HEK293 (cell line): ENCODE measurements at regions not wholly inside any gene's neighbourhood (a gene's known extent, or its start where the extent isn't known, plus 50 kb on each side); places are given as distances from the start of the nearest gene placed in this dataset.
"Not testable (repeated sequence)": the region's sequence is repeated elsewhere in the genome, so short reads cannot be mapped to it uniquely, and the experiment has no call there.

Experiments used
- HOXA7 ChIP-seq: sonication (generic); formaldehyde crosslinking; IDR thresholded peaks from 2 replicates; pipeline ENCODE4 v1.8.1; 2022; ENCODE audit warnings: missing genetic modification reagents, borderline replicate concordance
- PRDM1 ChIP-seq: fragments of 450-650 bp; formaldehyde crosslinking; IDR thresholded peaks from 2 replicates; pipeline ENCODE4; 2016; ENCODE audit warnings: missing biosample characterization, missing genetic modification characterization
- ZFP3 ChIP-seq: fragments of 450-650 bp; formaldehyde crosslinking; IDR thresholded peaks from 2 replicates; pipeline ENCODE4 v1.5.1; 2016; ENCODE audit warnings: low read depth, missing biosample characterization, missing genetic modification characterization
- ZNF175 ChIP-seq: fragments of 450-650 bp; formaldehyde crosslinking; IDR thresholded peaks from 2 replicates; pipeline ENCODE4 v1.5.1; 2016; ENCODE audit warnings: missing biosample characterization, missing genetic modification characterization
- ZNF571 ChIP-seq: fragments of 450-650 bp; formaldehyde crosslinking; IDR thresholded peaks from 2 replicates; pipeline ENCODE4 v1.5.0; 2017; ENCODE audit warnings: missing biosample characterization, missing genetic modification characterization
- ZNF629 ChIP-seq: fragments of 450-650 bp; formaldehyde crosslinking; IDR thresholded peaks from 2 replicates; pipeline ENCODE4 v1.5.1; 2017; ENCODE audit warnings: missing biosample characterization, missing genetic modification characterization
- TF ChIP-seq, protein P1 (sequence below): fragments of 450-650 bp; formaldehyde crosslinking; IDR thresholded peaks from 2 replicates; pipeline ENCODE4 v1.5.1; 2016; ENCODE audit warnings: missing biosample characterization, missing genetic modification characterization, low read depth
- TF ChIP-seq, protein P2 (sequence below): fragments of 450-650 bp; formaldehyde crosslinking; IDR thresholded peaks from 2 replicates; pipeline ENCODE4 v1.5.1; 2016; ENCODE audit warnings: missing biosample characterization, missing genetic modification characterization
- TF ChIP-seq, protein P3 (sequence below): fragments of 450-650 bp; formaldehyde crosslinking; IDR thresholded peaks from 2 replicates; pipeline ENCODE4 v1.5.1; 2016; ENCODE audit warnings: missing biosample characterization, missing genetic modification characterization

DNA sequence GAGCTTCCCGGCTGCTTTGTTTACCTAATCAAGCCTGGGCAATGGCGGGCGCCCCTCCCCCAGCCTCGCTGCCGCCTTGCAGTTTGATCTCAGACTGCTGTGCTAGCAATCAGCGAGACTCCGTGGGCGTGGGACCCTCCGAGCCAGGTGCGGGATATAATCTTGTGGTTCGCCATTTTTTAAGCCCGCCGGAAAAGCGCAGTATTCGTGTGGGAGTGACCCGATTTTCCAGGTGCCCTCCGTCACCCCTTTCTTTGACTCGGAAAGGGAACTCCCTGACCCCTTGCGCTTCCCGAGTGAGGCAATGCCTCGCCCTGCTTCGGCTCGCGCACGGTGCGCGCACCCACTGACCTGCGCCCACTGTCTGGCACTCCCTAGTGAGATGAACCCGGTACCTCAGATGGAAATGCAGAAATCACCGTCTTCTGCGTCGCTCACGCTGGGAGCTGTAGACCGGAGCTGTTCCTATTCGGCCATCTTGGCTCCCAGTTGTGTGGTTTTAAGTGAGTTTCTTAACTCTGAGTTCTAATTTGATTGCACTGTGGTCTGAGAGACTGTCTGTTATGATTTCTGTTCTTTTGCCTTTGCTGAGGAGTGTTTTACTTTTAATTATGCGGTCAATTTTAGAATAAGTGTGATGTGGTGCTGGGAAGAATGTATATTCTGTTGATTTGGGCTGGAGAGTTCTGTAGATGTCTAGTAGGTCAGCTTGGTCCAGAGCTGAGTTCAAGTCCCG lies 71.9 kb downstream of the ADCYAP1 start:
- TF ChIP-seq, protein P1, sequence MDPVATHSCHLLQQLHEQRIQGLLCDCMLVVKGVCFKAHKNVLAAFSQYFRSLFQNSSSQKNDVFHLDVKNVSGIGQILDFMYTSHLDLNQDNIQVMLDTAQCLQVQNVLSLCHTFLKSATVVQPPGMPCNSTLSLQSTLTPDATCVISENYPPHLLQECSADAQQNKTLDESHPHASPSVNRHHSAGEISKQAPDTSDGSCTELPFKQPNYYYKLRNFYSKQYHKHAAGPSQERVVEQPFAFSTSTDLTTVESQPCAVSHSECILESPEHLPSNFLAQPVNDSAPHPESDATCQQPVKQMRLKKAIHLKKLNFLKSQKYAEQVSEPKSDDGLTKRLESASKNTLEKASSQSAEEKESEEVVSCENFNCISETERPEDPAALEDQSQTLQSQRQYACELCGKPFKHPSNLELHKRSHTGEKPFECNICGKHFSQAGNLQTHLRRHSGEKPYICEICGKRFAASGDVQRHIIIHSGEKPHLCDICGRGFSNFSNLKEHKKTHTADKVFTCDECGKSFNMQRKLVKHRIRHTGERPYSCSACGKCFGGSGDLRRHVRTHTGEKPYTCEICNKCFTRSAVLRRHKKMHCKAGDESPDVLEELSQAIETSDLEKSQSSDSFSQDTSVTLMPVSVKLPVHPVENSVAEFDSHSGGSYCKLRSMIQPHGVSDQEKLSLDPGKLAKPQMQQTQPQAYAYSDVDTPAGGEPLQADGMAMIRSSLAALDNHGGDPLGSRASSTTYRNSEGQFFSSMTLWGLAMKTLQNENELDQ (tag by site-specific recombination) = not testable (repeated sequence)
- TF ChIP-seq, protein P2, sequence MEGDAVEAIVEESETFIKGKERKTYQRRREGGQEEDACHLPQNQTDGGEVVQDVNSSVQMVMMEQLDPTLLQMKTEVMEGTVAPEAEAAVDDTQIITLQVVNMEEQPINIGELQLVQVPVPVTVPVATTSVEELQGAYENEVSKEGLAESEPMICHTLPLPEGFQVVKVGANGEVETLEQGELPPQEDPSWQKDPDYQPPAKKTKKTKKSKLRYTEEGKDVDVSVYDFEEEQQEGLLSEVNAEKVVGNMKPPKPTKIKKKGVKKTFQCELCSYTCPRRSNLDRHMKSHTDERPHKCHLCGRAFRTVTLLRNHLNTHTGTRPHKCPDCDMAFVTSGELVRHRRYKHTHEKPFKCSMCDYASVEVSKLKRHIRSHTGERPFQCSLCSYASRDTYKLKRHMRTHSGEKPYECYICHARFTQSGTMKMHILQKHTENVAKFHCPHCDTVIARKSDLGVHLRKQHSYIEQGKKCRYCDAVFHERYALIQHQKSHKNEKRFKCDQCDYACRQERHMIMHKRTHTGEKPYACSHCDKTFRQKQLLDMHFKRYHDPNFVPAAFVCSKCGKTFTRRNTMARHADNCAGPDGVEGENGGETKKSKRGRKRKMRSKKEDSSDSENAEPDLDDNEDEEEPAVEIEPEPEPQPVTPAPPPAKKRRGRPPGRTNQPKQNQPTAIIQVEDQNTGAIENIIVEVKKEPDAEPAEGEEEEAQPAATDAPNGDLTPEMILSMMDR = not testable (repeated sequence)
- TF ChIP-seq ZNF629 (tag by site-specific recombination); PRDM1 (tag by site-specific recombination); ZNF175; ZFP3 (tag by site-specific recombination); HOXA7 (CRISPR knock-in tag); ZNF571 (tag by site-specific recombination): not testable (repeated sequence)
- TF ChIP-seq, protein P3, sequence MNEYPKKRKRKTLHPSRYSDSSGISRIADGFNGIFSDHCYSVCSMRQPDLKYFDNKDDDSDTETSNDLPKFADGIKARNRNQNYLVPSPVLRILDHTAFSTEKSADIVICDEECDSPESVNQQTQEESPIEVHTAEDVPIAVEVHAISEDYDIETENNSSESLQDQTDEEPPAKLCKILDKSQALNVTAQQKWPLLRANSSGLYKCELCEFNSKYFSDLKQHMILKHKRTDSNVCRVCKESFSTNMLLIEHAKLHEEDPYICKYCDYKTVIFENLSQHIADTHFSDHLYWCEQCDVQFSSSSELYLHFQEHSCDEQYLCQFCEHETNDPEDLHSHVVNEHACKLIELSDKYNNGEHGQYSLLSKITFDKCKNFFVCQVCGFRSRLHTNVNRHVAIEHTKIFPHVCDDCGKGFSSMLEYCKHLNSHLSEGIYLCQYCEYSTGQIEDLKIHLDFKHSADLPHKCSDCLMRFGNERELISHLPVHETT = not testable (repeated sequence)
